GM12864 (cell line): ENCODE measurements at regions not wholly inside any gene's neighbourhood (a gene's known extent, or its start where the extent isn't known, plus 50 kb on each side); places are given as distances from the start of the nearest gene placed in this dataset.
"Not testable (repeated sequence)": the region's sequence is repeated elsewhere in the genome, so short reads cannot be mapped to it uniquely, and the experiment has no call there.

Source experiments
- DNase-seq: peaks from one replicate; pipeline ENCODE4 v3.0.0-alpha.2; 2011; ENCODE audit warnings: low read depth
- H3K4me3 ChIP-seq: 2 replicates; pipeline ENCODE4 v1.5.1; 2011; ENCODE audit warnings: mild to moderate bottlenecking, low read depth, low read length, control low read depth
- CTCF ChIP-seq: IDR thresholded peaks from 2 replicates; pipeline ENCODE4 v1.5.1; 2011; ENCODE audit warnings: low read depth, mild to moderate bottlenecking, moderate library complexity, low read length, control low read depth, inconsistent platforms; ENCODE audit errors: missing control alignments

- no peak overlapping the region for H3K4me3 ChIP-seq
- TF ChIP-seq CTCF = no peak
- no peak for DNase-seq
These were observed 1063.9 kb downstream of the CDH9 start for GRCh38 chr5:25974451-25974850.

GRCh38 chr5:25970906-25971489 is 1067.4 kb downstream of the CDH9 start:
- TF ChIP-seq CTCF = no peak
- DNase-seq = no peak
- H3K4me3 ChIP-seq = no peak overlapping the region

- not testable (repeated sequence) for DNase-seq
These were observed 1069.3 kb downstream of the CDH9 start for GRCh38 chr5:25969042-25969441.

GRCh38 chr5:25964009-25964372 is 1074.4 kb downstream of the CDH9 start:
- no peak overlapping the region for H3K4me3 ChIP-seq
- no peak for TF ChIP-seq CTCF
- no peak for DNase-seq

More at GRCh38 chr5:25969042-25969441, 1069.3 kb downstream of the CDH9 start:
- H3K4me3 ChIP-seq = not testable (repeated sequence)

GRCh38 chr5:25963251-25964008 is 1075.0 kb downstream of the CDH9 start:
- no peak for TF ChIP-seq CTCF
- H3K4me3 ChIP-seq = no peak overlapping the region
- no peak for DNase-seq

- H3K4me3 ChIP-seq = no peak overlapping the region
- TF ChIP-seq CTCF = no peak
- no peak for DNase-seq
These were observed 1083.0 kb downstream of the CDH9 start for GRCh38 chr5:25955337-25955736.

GRCh38 chr5:25950681-25951080 is 1087.7 kb downstream of the CDH9 start:
- no peak overlapping the region for H3K4me3 ChIP-seq
- TF ChIP-seq CTCF = no peak
- no peak for DNase-seq
